Mesendoderm (in vitro differentiated cells): ENCODE measurements at regions not wholly inside any gene's neighbourhood (a gene's known extent, or its start where the extent isn't known, plus 50 kb on each side); places are given as distances from the start of the nearest gene placed in this dataset.
A peak's percentile ranks its signal among the peaks of the same experiment; 100 is the strongest.

Experiments used
- DNase-seq: peaks from one replicate; pipeline ENCODE4 v3.0.0; 2013
- H2AK5ac ChIP-seq: 2 replicates; pipeline ENCODE4 v1.6.1; 2013; ENCODE audit warnings: low read length, inconsistent platforms
- H2BK120ac ChIP-seq: 2 replicates; pipeline ENCODE4 v1.6.1; 2013; ENCODE audit warnings: low read depth, mild to moderate bottlenecking, low read length, moderate library complexity, mixed read lengths
- H2BK15ac ChIP-seq: replicated peaks from 2 replicates; pipeline ENCODE4 v1.6.1; 2013; ENCODE audit warnings: low read depth, mild to moderate bottlenecking, moderate library complexity
- H2BK5ac ChIP-seq: 2 replicates; pipeline ENCODE4 v1.6.1; 2013; ENCODE audit warnings: low read length, inconsistent platforms
- H3K18ac ChIP-seq: 2 replicates; pipeline ENCODE4 v1.6.1; 2013; ENCODE audit warnings: mild to moderate bottlenecking, low read length, mixed read lengths
- H3K23ac ChIP-seq: one replicate; pipeline ENCODE4 v1.6.1; 2013; ENCODE audit warnings: low read length
- H3K27ac ChIP-seq: 2 replicates; pipeline ENCODE4 v1.5.1; 2013; ENCODE audit warnings: low read depth, mild to moderate bottlenecking, inconsistent platforms, low read length, moderate library complexity
- H3K27me3 ChIP-seq: 2 replicates; pipeline ENCODE4 v1.6.1; 2013; ENCODE audit warnings: low read length, control low read depth, mild to moderate bottlenecking, inconsistent platforms; ENCODE audit not compliant: insufficient read depth, poor library complexity
- H3K36me3 ChIP-seq: 2 replicates; pipeline ENCODE4 v1.6.1; 2013; ENCODE audit warnings: low read length, inconsistent platforms; ENCODE audit not compliant: control insufficient read depth, insufficient read depth
- H3K4ac ChIP-seq: one replicate; pipeline ENCODE4 v1.6.1; 2013; ENCODE audit warnings: low read depth, mild to moderate bottlenecking, low read length, moderate library complexity
- H3K4me1 ChIP-seq: 2 replicates; pipeline ENCODE4 v1.6.1; 2013; ENCODE audit warnings: low read depth, low read length, inconsistent platforms; ENCODE audit not compliant: control insufficient read depth
- H3K4me2 ChIP-seq: 2 replicates; pipeline ENCODE4 v1.6.1; 2013; ENCODE audit warnings: low read length
- H3K4me3 ChIP-seq: 2 replicates; pipeline ENCODE4 v1.5.1; 2013; ENCODE audit warnings: mild to moderate bottlenecking, low read length
- H3K56ac ChIP-seq: one replicate; pipeline ENCODE4 v1.6.1; 2013; ENCODE audit warnings: low read length
- H3K79me1 ChIP-seq: 2 replicates; pipeline ENCODE4 v1.6.1; 2013; ENCODE audit warnings: low read length, inconsistent platforms
- H3K79me2 ChIP-seq: 2 replicates; pipeline ENCODE4 v1.6.1; 2013; ENCODE audit warnings: mild to moderate bottlenecking, low read length; ENCODE audit not compliant: control insufficient read depth, insufficient read depth
- H3K9ac ChIP-seq: 2 replicates; pipeline ENCODE4 v1.6.1; 2013; ENCODE audit warnings: low read length, inconsistent platforms
- H4K5ac ChIP-seq: one replicate; pipeline ENCODE4 v1.6.1; 2013; ENCODE audit warnings: low read length
- H4K8ac ChIP-seq: one replicate; pipeline ENCODE4 v1.6.1; 2013; ENCODE audit warnings: low read depth, mild to moderate bottlenecking, control low read depth, low read length, moderate library complexity
- WGBS: extraction: QIAGEN DNeasy Blood & Tissue Kit; methylation state at CpG from one replicate; pipeline ENCODE4 v1.1.7; 2013; ENCODE audit warnings: low lambda C conversion rate, missing lambda C conversion rate; ENCODE audit not compliant: insufficient coverage; ENCODE audit errors: extremely low coverage; 5-methylcytosine and 5-hydroxymethylcytosine counted together

DNA sequence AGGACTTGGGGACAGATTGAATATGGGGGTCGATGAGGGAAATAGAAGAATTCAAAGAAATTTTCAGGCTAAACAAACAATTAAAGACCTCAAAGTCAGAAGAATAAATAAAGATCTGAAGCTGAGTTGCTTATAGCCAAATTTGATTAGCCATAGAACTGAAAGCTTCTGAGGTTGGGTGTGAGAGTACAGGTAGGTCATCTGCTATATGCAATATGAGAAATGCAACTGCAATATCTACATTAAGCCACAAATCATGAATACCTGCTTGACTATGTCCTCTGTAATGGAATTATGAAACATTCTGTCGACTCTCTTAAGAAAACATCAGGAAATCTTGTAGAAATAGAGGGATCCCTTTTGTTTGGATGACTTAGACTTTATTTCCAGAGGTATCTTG lies 192.1 kb upstream of the PCDH15 start:
- H4K8ac ChIP-seq = no peak overlapping the region
- no peak overlapping the region for H3K56ac ChIP-seq
- DNase-seq = no peak
- H3K27me3 ChIP-seq = no peaks in the 10 kb centered on the region
- no peaks in the 10 kb centered on the region for H3K4me1 ChIP-seq
- H3K4me3 ChIP-seq = no peak overlapping the region
- no peak overlapping the region for H3K4ac ChIP-seq
- no CpG with 5 or more reads among the region's 2 CpGs for WGBS
- H2BK15ac ChIP-seq = no peak overlapping the region
- no peak overlapping the region for H3K23ac ChIP-seq
- no peak overlapping the region for H3K4me2 ChIP-seq
- H3K9ac ChIP-seq = no peak overlapping the region
- H3K18ac ChIP-seq = no peak overlapping the region
- H3K79me1 ChIP-seq = no peaks in the 10 kb centered on the region
- no peak overlapping the region for H2BK5ac ChIP-seq
- no peaks in the 10 kb centered on the region for H3K79me2 ChIP-seq
- H3K36me3 ChIP-seq = no peaks in the 10 kb centered on the region
- no peak overlapping the region for H2BK120ac ChIP-seq
- H2AK5ac ChIP-seq = no peak overlapping the region
- no peak overlapping the region for H4K5ac ChIP-seq
- no peak overlapping the region for H3K27ac ChIP-seq

DNA sequence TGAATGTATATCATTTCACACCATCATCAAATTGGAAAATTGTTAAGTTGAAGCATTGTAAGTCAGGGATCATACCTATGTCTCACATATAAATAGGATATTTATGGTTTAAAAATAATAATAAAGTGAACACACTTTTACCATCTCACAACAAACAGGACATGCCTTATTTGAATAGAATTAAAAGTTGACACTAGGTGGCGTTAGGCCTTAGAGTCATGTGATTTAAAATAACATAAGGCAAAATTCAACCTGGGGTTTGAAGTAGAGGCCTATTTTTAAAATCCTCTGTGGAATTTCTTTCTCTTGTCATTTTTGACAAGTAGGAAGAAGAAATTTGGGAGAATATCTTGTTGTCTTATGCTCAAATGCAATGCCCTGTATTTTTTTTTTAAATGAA lies 184.7 kb upstream of the PCDH15 start:
- H2BK120ac ChIP-seq = no peak overlapping the region
- no peaks in the 10 kb centered on the region for H3K36me3 ChIP-seq
- no CpG with 5 or more reads among the region's 1 CpG for WGBS
- peak; percentile 50 for DNase-seq
- no peak overlapping the region for H3K18ac ChIP-seq
- no peak overlapping the region for H3K23ac ChIP-seq
- H2AK5ac ChIP-seq = no peak overlapping the region
- H3K27ac ChIP-seq = no peak overlapping the region
- no peak overlapping the region for H4K8ac ChIP-seq
- H3K4ac ChIP-seq = no peak overlapping the region
- H3K56ac ChIP-seq = no peak overlapping the region
- no peak overlapping the region for H3K4me3 ChIP-seq
- H3K9ac ChIP-seq = no peak overlapping the region
- H3K79me2 ChIP-seq = no peaks in the 10 kb centered on the region
- no peak overlapping the region for H3K4me2 ChIP-seq
- no peak overlapping the region for H2BK15ac ChIP-seq
- H2BK5ac ChIP-seq = no peak overlapping the region
- H3K79me1 ChIP-seq = no peaks in the 10 kb centered on the region
- no peak overlapping the region for H4K5ac ChIP-seq
- no peaks in the 10 kb centered on the region for H3K27me3 ChIP-seq
- H3K4me1 ChIP-seq = no peaks in the 10 kb centered on the region

DNA sequence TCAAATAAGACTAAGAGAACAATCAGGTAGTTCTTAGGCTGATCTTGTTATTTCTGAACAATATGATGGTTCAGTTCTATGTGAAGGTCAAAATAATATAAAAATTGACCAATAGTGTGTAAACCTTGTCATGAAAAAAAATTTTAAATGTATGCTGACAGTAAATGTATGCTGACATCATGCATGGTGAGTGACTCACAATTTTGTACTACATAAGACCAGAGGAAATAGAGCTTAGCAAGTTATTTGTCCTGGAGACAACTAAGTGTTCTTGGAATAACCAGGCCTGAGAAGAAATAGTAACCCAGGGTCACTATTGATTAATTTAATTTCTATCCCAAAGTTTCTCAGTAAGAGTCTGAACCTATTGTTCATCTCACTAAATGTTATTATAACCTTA lies 182.2 kb upstream of the PCDH15 start:
- Histone ChIP-seq H3K23ac (no peak overlapping the region), H2BK120ac (no peak overlapping the region), H3K9ac (no peak overlapping the region), H2BK15ac (no peak overlapping the region), H3K18ac (no peak overlapping the region), H3K27me3 (no peaks in the 10 kb centered on the region), H3K4me1 (no peaks in the 10 kb centered on the region), H4K5ac (no peak overlapping the region), H4K8ac (no peak overlapping the region), H3K4me3 (no peak overlapping the region), H3K79me2 (no peaks in the 10 kb centered on the region), H3K4me2 (no peak overlapping the region), H3K27ac (no peak overlapping the region), H3K36me3 (no peaks in the 10 kb centered on the region), H2AK5ac (no peak overlapping the region), H2BK5ac (no peak overlapping the region), H3K4ac (no peak overlapping the region), H3K79me1 (no peaks in the 10 kb centered on the region), H3K56ac (no peak overlapping the region)
- no peak for DNase-seq

DNA sequence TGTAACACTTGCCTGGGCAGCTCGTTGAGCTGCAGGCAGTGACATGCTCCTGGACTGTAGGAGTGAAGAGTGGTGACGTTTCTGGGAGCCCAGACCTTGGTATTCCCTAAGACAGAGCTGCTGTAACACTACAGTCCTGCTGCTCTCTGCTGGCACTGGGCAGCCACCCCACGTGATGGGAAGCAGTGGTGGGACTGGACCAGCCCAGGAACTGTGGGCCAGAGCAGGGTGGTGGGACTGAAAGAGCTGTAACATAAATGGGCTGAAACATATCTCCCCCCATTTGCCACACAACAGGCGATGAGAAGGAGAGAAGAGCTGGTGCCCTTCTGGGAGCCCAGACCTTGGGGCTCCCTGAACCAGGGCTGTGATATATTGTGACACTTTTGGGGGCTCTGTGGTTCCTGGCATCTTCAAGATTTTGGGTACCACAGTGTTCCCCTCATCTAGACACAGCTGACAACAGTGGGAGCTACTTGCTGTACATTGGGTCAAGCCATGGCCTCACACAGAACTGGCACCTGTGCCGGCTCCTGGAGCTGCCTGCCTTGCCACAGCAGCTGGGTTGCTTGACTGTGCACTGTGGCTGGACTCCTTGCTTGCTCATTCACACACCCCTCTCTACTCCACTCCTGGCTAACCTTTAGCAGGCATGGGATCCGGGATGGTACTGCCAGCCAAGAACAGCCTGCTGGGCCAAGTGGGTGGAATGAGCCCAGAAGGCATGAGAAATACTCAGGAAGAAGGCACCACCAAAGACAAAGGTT lies 161.3 kb upstream of the PCDH15 start:
- no CpG with 5 or more reads among the region's 6 CpGs for WGBS
- Histone ChIP-seq H3K36me3 (no peaks in the 10 kb centered on the region), H3K79me2 (no peaks in the 10 kb centered on the region), H3K18ac (no peak overlapping the region), H4K5ac (no peak overlapping the region), H3K79me1 (no peaks in the 10 kb centered on the region), H2BK5ac (no peak overlapping the region), H2BK15ac (no peak overlapping the region), H3K56ac (no peak overlapping the region), H3K27me3 (no peaks in the 10 kb centered on the region), H3K4me3 (no peak overlapping the region), H4K8ac (no peak overlapping the region), H3K27ac (no peak overlapping the region), H3K4ac (no peak overlapping the region), H3K23ac (no peak overlapping the region), H3K4me2 (no peak overlapping the region), H3K9ac (no peak overlapping the region), H3K4me1 (no peaks in the 10 kb centered on the region), H2AK5ac (no peak overlapping the region), H2BK120ac (no peak overlapping the region)
- no peak for DNase-seq

DNA sequence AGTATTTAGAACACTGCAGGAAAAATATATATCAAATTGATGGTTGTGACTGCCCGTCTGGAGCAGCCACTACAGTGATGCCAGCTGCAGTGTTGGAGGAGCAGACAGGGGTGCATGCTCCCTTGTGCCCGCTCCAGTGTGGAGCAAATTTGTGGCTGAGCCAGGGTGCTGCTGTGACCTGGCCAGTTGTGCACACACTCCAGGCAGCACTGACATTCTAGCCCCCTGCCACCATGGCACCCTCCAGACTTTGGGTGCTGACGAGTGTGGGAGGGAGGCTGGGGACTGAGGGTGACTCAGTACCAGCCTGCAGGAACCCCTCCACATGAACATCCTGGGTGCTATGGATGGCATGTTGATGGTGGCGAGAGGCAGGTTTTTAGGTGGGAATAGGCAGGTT lies 160.0 kb upstream of the PCDH15 start:
- Histone ChIP-seq H2BK5ac (no peak overlapping the region), H4K8ac (no peak overlapping the region), H3K4me3 (no peak overlapping the region), H3K27ac (no peak overlapping the region), H3K4me2 (no peak overlapping the region), H4K5ac (no peak overlapping the region), H3K27me3 (no peaks in the 10 kb centered on the region), H3K9ac (no peak overlapping the region), H2BK15ac (no peak overlapping the region), H2BK120ac (no peak overlapping the region), H2AK5ac (no peak overlapping the region), H3K18ac (no peak overlapping the region), H3K79me2 (no peaks in the 10 kb centered on the region), H3K4me1 (no peaks in the 10 kb centered on the region), H3K23ac (no peak overlapping the region), H3K56ac (no peak overlapping the region), H3K79me1 (no peaks in the 10 kb centered on the region), H3K4ac (no peak overlapping the region), H3K36me3 (no peaks in the 10 kb centered on the region)
- DNase-seq = no peak
- WGBS = no CpG with 5 or more reads among the region's 4 CpGs

DNA sequence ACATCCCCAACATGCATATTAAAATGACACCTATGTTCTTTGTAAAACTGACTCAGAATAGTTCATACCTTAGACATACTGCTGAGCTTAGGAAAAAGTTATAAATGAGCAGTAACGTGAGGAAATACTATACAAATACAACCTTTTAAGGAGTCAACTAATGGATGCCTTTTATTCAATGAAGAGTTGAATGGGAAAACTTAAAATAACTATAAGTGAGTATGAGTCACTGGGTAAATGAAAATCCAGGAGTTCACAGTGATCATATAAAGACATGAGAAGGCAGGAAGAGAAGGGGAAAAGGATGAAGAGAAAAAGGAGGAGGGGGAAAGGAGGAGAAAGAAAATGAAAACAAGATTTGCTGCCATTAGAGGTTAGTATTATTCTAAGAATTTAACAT lies 157.8 kb upstream of the PCDH15 start:
- no CpG with 5 or more reads among the region's 1 CpG for WGBS
- Histone ChIP-seq H4K8ac (no peak overlapping the region), H3K9ac (no peak overlapping the region)

More for the DNA sequence above, 157.8 kb upstream of the PCDH15 start:
- no peaks in the 10 kb centered on the region for H3K4me1 ChIP-seq
- H3K79me2 ChIP-seq = no peaks in the 10 kb centered on the region
- H3K4me2 ChIP-seq = no peak overlapping the region
- H2BK5ac ChIP-seq = no peak overlapping the region
- no peak overlapping the region for H2BK15ac ChIP-seq
- DNase-seq = no peak
- H3K27me3 ChIP-seq = no peaks in the 10 kb centered on the region
- no peak overlapping the region for H3K56ac ChIP-seq
- no peak overlapping the region for H2AK5ac ChIP-seq
- no peak overlapping the region for H2BK120ac ChIP-seq
- no peaks in the 10 kb centered on the region for H3K79me1 ChIP-seq
- H3K36me3 ChIP-seq = no peaks in the 10 kb centered on the region
- H3K4me3 ChIP-seq = no peak overlapping the region
- H3K18ac ChIP-seq = no peak overlapping the region
- H3K23ac ChIP-seq = no peak overlapping the region
- H3K4ac ChIP-seq = no peak overlapping the region
- no peak overlapping the region for H4K5ac ChIP-seq
- no peak overlapping the region for H3K27ac ChIP-seq
